Smooth muscle cell (in vitro differentiated cells): ENCODE measurements at regions not wholly inside any gene's neighbourhood (a gene's known extent, or its start where the extent isn't known, plus 50 kb on each side); places are given as distances from the start of the nearest gene placed in this dataset.

Experiments used
- DNase-seq: peaks from one replicate; lab custom pipeline; 2025; ENCODE audit not compliant: unreplicated experiment; lab: John Stamatoyannopoulos, UW
- H2AFZ ChIP-seq: fragments of 200-600 bp; sonication (generic); 2 replicates; pipeline ENCODE4 v1.6.0; 2016; ENCODE audit warnings: antibody characterized with exemption, low read depth, mild to moderate bottlenecking
- H3F3A ChIP-seq: fragments of 200-600 bp; sonication (generic); 2 replicates; pipeline ENCODE4 v1.6.0; 2017; ENCODE audit warnings: antibody characterized with exemption, low read depth
- H3K27ac ChIP-seq: fragments of 200-600 bp; sonication (generic); 2 replicates; pipeline ENCODE4 v1.5.1; 2016; ENCODE audit warnings: low read depth, mild to moderate bottlenecking
- H3K27me3 ChIP-seq: fragments of 200-600 bp; sonication (generic); 2 replicates; pipeline ENCODE4 v1.6.1; 2016; ENCODE audit warnings: low read depth, mild to moderate bottlenecking
- H3K36me3 ChIP-seq: fragments of 200-600 bp; sonication (generic); 2 replicates; pipeline ENCODE4 v1.5.1; 2016; ENCODE audit warnings: low read depth
- H3K4me1 ChIP-seq: fragments of 200-600 bp; sonication (generic); 2 replicates; pipeline ENCODE4 v1.5.1; 2016; ENCODE audit warnings: low read depth
- H3K4me2 ChIP-seq: fragments of 200-600 bp; sonication (generic); 2 replicates; pipeline ENCODE4 v1.6.0; 2016; ENCODE audit warnings: mild to moderate bottlenecking
- H3K4me3 ChIP-seq: fragments of 200-600 bp; sonication (generic); 2 replicates; pipeline ENCODE4 v1.5.1; 2016; ENCODE audit warnings: mild to moderate bottlenecking
- H3K79me2 ChIP-seq: fragments of 200-600 bp; sonication (generic); 2 replicates; pipeline ENCODE4 v1.6.0; 2016; ENCODE audit warnings: low read depth, mild to moderate bottlenecking
- H3K9ac ChIP-seq: fragments of 200-600 bp; sonication (generic); 2 replicates; pipeline ENCODE4 v1.6.0; 2016; ENCODE audit warnings: low read depth
- H3K9me3 ChIP-seq: fragments of 200-600 bp; sonication (generic); replicated peaks from 2 replicates; pipeline ENCODE4 v1.5.1; 2016; ENCODE audit warnings: low read depth
- H4K20me1 ChIP-seq: fragments of 200-600 bp; sonication (generic); 2 replicates; pipeline ENCODE4 v1.6.0; 2016; ENCODE audit warnings: low read depth
- WGBS: methylation state at CpG from one replicate; pipeline ENCODE4 v1.1.7; 2016; ENCODE audit warnings: low lambda C conversion rate; 5-methylcytosine and 5-hydroxymethylcytosine counted together
- TF ChIP-seq, protein P1 (sequence below): fragments of 200-600 bp; sonication (generic); IDR thresholded peaks from 2 replicates; pipeline ENCODE4 v1.5.1; 2017; ENCODE audit warnings: borderline replicate concordance, mild to moderate bottlenecking, antibody characterized with exemption; ENCODE audit not compliant: insufficient read depth, poor library complexity, severe bottlenecking

DNA sequence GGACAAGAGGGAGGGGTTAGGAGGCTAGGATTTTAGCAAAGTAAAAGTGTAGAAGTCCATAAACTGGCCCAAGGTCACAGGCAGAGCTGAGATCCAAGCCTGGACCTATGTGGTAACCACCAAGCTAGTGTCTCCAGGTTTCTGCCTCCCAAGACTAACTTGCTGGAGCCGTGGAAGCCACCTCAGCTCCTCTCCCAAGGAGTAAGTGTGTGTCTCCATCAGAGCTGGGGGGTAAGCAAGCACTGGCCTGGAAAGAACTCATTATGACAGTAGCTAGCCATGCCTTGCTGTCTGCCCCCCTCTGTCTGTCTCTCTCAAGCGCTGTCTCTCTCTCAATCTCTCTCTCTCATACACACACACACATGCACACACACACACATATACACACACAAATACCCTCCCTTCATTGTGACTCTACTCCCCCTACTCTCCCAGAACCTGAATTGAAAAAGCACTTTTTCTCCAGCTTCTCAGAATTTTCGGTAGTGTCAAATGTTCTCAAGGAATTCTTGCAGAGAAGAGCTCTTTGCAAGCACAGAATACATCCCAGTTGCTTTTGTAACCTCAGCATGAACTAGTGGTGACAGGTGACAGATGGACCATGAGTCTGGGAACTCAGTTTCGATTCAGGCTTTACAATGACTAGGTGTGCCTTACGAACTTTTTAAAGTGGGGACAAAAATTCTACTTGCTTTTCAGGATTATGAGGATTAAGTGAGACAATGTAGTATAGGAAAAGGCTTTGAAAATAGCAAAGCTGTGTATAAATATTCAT lies 238.0 kb upstream of the FGGY start:
- Histone ChIP-seq H3K27ac (no peak overlapping the region), H3K27me3 (no peaks in the 10 kb centered on the region), H3K4me2 (no peak overlapping the region), H3F3A (no peaks in the 10 kb centered on the region), H3K79me2 (no peaks in the 10 kb centered on the region), H3K36me3 (no peaks in the 10 kb centered on the region), H3K9me3 (no peaks in the 10 kb centered on the region), H4K20me1 (no peaks in the 10 kb centered on the region), H2AFZ (no peak overlapping the region), H3K9ac (no peak overlapping the region), H3K4me3 (no peak overlapping the region), H3K4me1 (peaks cover 18% of the 10 kb centered on the region)
- DNase-seq: no peak
- WGBS: 90% methylated on average over 5 of the region's 5 CpGs
- TF ChIP-seq, protein P1, sequence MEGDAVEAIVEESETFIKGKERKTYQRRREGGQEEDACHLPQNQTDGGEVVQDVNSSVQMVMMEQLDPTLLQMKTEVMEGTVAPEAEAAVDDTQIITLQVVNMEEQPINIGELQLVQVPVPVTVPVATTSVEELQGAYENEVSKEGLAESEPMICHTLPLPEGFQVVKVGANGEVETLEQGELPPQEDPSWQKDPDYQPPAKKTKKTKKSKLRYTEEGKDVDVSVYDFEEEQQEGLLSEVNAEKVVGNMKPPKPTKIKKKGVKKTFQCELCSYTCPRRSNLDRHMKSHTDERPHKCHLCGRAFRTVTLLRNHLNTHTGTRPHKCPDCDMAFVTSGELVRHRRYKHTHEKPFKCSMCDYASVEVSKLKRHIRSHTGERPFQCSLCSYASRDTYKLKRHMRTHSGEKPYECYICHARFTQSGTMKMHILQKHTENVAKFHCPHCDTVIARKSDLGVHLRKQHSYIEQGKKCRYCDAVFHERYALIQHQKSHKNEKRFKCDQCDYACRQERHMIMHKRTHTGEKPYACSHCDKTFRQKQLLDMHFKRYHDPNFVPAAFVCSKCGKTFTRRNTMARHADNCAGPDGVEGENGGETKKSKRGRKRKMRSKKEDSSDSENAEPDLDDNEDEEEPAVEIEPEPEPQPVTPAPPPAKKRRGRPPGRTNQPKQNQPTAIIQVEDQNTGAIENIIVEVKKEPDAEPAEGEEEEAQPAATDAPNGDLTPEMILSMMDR: no peak

DNA sequence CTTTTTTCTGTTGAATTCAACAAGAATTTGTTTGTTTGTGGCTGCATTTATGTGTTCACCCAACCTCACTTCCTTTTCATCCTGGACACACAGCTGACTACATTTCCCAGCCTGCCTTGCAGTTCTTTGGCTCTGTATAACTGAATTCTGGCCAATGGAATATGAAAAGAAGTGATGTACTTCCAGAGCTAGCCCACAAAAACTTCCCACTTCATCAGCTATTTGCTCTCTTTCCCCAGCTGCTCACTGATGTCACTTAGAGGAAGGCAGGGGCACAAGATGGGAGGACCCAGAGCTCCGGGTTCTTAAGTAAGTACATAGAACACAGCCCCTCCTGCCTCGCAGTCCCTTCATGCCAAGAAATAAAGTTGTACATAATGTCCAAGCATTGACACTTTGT lies 235.0 kb upstream of the FGGY start:
- H3F3A ChIP-seq: no peaks in the 10 kb centered on the region
- peak overlapping the region; percentile 71 for H3K27ac ChIP-seq
- peak overlapping the region; percentile 36 for H3K4me3 ChIP-seq
- peak overlapping the region; percentile 77 for H3K9ac ChIP-seq
- no peak for DNase-seq
- H3K4me2 ChIP-seq: peak overlapping the region; percentile 82
- peaks cover 22% of the 10 kb centered on the region for H3K4me1 ChIP-seq
- H2AFZ ChIP-seq: peak overlapping the region; percentile 72
- H3K27me3 ChIP-seq: no peaks in the 10 kb centered on the region
- no peaks in the 10 kb centered on the region for H3K79me2 ChIP-seq
- no peaks in the 10 kb centered on the region for H3K9me3 ChIP-seq
- H4K20me1 ChIP-seq: no peaks in the 10 kb centered on the region
- TF ChIP-seq, protein P1: no peak
- 69% methylated on average over 2 of the region's 2 CpGs for WGBS
- no peaks in the 10 kb centered on the region for H3K36me3 ChIP-seq

- Histone ChIP-seq H3K27ac (peak overlapping the region; percentile 71), H3K9ac (peak overlapping the region; percentile 77), H3K4me1 (peaks cover 22% of the 10 kb centered on the region), H4K20me1 (no peaks in the 10 kb centered on the region), H3K4me2 (peak overlapping the region; percentile 82), H3K36me3 (no peaks in the 10 kb centered on the region), H2AFZ (peak overlapping the region; percentile 72), H3K9me3 (no peaks in the 10 kb centered on the region), H3K27me3 (no peaks in the 10 kb centered on the region), H3F3A (no peaks in the 10 kb centered on the region), H3K4me3 (no peak overlapping the region), H3K79me2 (no peaks in the 10 kb centered on the region)
- 33% methylated on average over 5 of the region's 5 CpGs for WGBS
- TF ChIP-seq, protein P1: no peak
- DNase-seq: no peak
Observed at GRCh38 chr1:59062743-59063142, 234.2 kb upstream of the FGGY start.

GRCh38 chr1:59063501-59063900 lies 233.4 kb upstream of the FGGY start:
- Histone ChIP-seq H3K4me1 (peaks cover 22% of the 10 kb centered on the region), H3K27me3 (no peaks in the 10 kb centered on the region), H3K9ac (no peak overlapping the region), H3K36me3 (no peaks in the 10 kb centered on the region), H3K27ac (no peak overlapping the region), H2AFZ (peak overlapping the region; percentile 48), H3K4me2 (no peak overlapping the region), H4K20me1 (no peaks in the 10 kb centered on the region), H3K9me3 (no peaks in the 10 kb centered on the region), H3K4me3 (no peak overlapping the region), H3F3A (no peaks in the 10 kb centered on the region), H3K79me2 (no peaks in the 10 kb centered on the region)
- no peak for DNase-seq
- TF ChIP-seq, protein P1: no peak
- WGBS: 34% methylated on average over 3 of the region's 3 CpGs
